HEK293T (cell line): ENCODE measurements at regions not wholly inside any gene's neighbourhood (a gene's known extent, or its start where the extent isn't known, plus 50 kb on each side); places are given as distances from the start of the nearest gene placed in this dataset.

Experiments
- CTCF ChIA-PET: fragments of 350-600 bp; formaldehyde crosslinking; extraction: SDS; loops from one replicate; lab custom pipeline; 2021; ENCODE audit warnings: antibody characterized with exemption, inconsistent platforms; lab: Yijun Ruan, JAX
- POLR2A ChIA-PET: fragments of 350-600 bp; formaldehyde crosslinking; extraction: SDS; loops from one replicate; lab custom pipeline; 2020; ENCODE audit warnings: antibody characterized with exemption, inconsistent platforms; lab: Yijun Ruan, JAX
- DNase-seq: peaks from one replicate; pipeline ENCODE4 v3.0.0; 2012; ENCODE audit warnings: mixed read lengths; ENCODE audit errors: extremely low spot score
- ARNT ChIP-seq: fragments of 450-650 bp; IDR thresholded peaks from 2 replicates; pipeline ENCODE4 v1.6.1; 2017; ENCODE audit warnings: mild to moderate bottlenecking
- BHLHE40 ChIP-seq: fragments of 450-650 bp; IDR thresholded peaks from 2 replicates; pipeline ENCODE4 v1.6.1; 2016; ENCODE audit warnings: mild to moderate bottlenecking, moderate library complexity, borderline replicate concordance
- CTBP1 ChIP-seq: fragments of 450-650 bp; IDR thresholded peaks from 2 replicates; pipeline ENCODE4 v1.6.1; 2016; ENCODE audit warnings: borderline replicate concordance
- ELF4 ChIP-seq: fragments of 450-650 bp; IDR thresholded peaks from 2 replicates; pipeline ENCODE4 v1.6.1; 2017; ENCODE audit warnings: antibody characterized with exemption
- FOXA1 ChIP-seq: fragments of 450-650 bp; IDR thresholded peaks from 2 replicates; pipeline ENCODE4 v1.6.1; 2016; ENCODE audit warnings: mild to moderate bottlenecking
- FOXK2 ChIP-seq: fragments of 450-650 bp; IDR thresholded peaks from 2 replicates; pipeline ENCODE4 v1.6.1; 2016; ENCODE audit warnings: mild to moderate bottlenecking
- FOXM1 ChIP-seq: fragments of 450-650 bp; IDR thresholded peaks from 2 replicates; pipeline ENCODE4 v1.6.1; 2017; ENCODE audit warnings: mild to moderate bottlenecking, borderline replicate concordance
- HDGF ChIP-seq: fragments of 450-650 bp; IDR thresholded peaks from 2 replicates; pipeline ENCODE4 v1.6.1; 2017; ENCODE audit warnings: antibody characterized with exemption, borderline replicate concordance
- L3MBTL2 ChIP-seq: fragments of 450-650 bp; conservative IDR thresholded peaks from 2 replicates; pipeline ENCODE4 v1.6.1; 2016; ENCODE audit warnings: mild to moderate bottlenecking
- LEF1 ChIP-seq: fragments of 450-650 bp; IDR thresholded peaks from 2 replicates; pipeline ENCODE4 v1.6.1; 2017; ENCODE audit warnings: mild to moderate bottlenecking, borderline replicate concordance
- NFRKB ChIP-seq: fragments of 450-650 bp; IDR thresholded peaks from 2 replicates; pipeline ENCODE4 v1.6.1; 2016; ENCODE audit warnings: mild to moderate bottlenecking, moderate library complexity
- SP1 ChIP-seq: fragments of 450-650 bp; IDR thresholded peaks from 2 replicates; pipeline ENCODE4 v1.6.1; 2017
- SUZ12 ChIP-seq: fragments of 450-650 bp; IDR thresholded peaks from 2 replicates; pipeline ENCODE4 v1.6.1; 2016; ENCODE audit warnings: mild to moderate bottlenecking
- TARDBP ChIP-seq: fragments of 450-650 bp; IDR thresholded peaks from 2 replicates; pipeline ENCODE4 v1.6.1; 2016
- ZNF384 ChIP-seq: fragments of 450-650 bp; IDR thresholded peaks from 2 replicates; pipeline ENCODE4 v1.6.1; 2016
- TF ChIP-seq, protein P1 (sequence below): fragments of 450-650 bp; IDR thresholded peaks from 2 replicates; pipeline ENCODE4 v1.6.1; 2016

DNA sequence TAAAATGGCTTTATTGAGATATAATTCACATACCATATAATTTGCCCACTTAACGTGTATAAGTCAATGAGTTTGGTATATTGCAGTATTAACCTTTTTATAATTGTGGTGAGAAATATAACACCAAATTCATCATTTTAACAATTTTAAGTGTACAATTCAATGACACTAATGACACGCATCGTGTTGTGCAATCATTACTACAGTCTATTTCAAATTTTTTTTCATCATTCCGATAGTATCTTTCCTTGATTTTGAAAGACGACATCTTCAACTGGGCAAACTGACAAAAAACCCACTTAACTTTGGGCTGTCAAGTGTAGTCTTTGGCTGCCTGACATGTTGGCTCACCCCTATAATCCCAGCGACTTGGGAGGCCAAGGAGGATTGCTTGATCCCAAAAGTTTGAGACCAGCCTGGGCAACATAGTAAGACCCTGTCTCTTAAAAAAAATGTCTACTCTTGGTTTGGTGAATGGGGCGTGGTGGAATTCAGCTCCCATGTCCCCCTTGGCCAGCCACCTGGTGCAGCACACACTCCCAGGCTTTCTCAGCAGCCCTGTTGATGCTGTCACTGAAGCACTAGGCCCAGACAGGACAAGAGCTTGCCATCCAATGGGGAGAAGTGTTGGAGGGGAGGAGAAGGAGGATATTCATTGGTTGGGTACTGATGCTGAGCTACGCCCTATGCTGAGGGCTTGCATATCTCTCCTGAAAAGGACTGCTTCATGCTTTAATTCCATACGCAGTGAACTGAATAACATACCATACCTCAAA is 150.5 kb downstream of the CD83 start:
- POLR2A ChIA-PET, result no interaction called here
- CTCF ChIA-PET, result no interaction called here
- no peak for DNase-seq
- TF ChIP-seq FOXA1, result no peak
- no peak for TF ChIP-seq FOXM1
- TF ChIP-seq CTBP1, result no peak
- no peak for TF ChIP-seq SP1
- TF ChIP-seq TARDBP, result no peak
- no peak for TF ChIP-seq NFRKB

DNA sequence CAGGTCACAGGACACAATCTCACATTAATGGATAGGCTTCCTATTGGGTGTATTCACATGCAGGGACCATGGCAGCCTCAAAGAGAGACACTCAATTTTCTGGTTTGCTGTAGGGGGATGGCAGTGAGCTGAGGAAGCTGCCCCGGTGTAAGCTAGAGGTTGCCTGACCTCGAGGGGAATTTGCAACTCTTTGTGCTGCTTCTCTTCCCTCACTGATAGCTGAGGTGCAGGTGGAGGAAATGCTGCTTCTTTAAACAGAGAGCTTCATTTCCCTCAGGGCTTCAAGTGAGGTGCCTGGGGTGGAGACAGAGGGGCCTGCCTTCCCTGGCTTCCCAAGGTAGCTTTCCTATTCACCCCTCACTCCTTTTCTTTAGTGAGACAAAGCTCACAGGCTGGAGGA is 151.9 kb downstream of the CD83 start:
- CTCF ChIA-PET, result interaction anchor here (0.5 kb wide), 1 partner anchor 686 kb away, joined by 3 read pairs; no protein-coding TSS in a partner anchor
- TF ChIP-seq FOXM1, result no peak
- no peak for TF ChIP-seq FOXK2
- TF ChIP-seq CTBP1, result no peak
- TF ChIP-seq TARDBP, result no peak
- no peak for TF ChIP-seq ELF4
- TF ChIP-seq FOXA1, result no peak
- no peak for TF ChIP-seq SUZ12
- no peak for TF ChIP-seq NFRKB
- TF ChIP-seq HDGF, result no peak
- no peak for TF ChIP-seq ARNT
- TF ChIP-seq, protein P1, sequence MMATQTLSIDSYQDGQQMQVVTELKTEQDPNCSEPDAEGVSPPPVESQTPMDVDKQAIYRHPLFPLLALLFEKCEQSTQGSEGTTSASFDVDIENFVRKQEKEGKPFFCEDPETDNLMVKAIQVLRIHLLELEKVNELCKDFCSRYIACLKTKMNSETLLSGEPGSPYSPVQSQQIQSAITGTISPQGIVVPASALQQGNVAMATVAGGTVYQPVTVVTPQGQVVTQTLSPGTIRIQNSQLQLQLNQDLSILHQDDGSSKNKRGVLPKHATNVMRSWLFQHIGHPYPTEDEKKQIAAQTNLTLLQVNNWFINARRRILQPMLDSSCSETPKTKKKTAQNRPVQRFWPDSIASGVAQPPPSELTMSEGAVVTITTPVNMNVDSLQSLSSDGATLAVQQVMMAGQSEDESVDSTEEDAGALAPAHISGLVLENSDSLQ, result no peak
- TF ChIP-seq L3MBTL2, result no peak
- no peak for TF ChIP-seq LEF1
- POLR2A ChIA-PET, result no interaction called here
- DNase-seq, result no peak

DNA sequence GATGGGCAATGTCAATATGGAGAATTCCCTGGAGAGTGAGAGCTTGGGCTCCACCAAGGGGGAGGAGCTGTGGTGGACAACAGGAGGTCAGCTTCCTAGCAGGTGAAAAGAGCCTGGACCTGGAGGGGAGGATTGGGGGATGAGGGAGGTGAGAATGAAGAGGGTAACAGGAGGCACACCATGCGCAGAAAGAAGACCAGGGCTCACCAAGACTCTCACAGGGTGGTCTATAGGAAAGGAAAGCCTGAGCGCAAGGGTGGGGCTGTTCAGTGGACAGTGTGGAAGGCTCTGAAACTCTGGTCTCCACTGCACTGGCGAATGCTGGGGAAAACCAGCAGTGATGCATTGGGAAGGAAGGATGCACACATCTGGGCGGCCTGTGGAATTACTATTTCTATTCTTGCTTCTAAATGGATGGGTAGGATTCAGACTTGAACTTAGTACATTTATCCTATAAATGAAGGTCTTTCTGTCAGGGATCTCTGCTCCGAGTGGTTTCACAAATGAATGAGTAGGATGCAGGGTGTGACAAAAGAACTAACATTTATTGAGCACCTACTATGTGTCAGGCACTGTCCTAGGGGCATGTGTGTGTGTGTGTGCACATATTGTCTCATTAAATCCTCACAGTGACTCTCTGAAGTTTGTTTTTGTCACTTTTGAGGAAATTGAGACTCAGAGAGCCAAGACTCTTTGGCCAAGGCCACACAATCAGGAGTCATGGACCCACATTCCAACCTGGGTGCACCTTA is 152.7 kb downstream of the CD83 start:
- no peak for DNase-seq
- CTCF ChIA-PET, result interaction anchor here (0.5 kb wide), 1 partner anchor 685 kb away, joined by 3 read pairs; no protein-coding TSS in a partner anchor
- POLR2A ChIA-PET, result no interaction called here
- TF ChIP-seq FOXA1, result no peak
- no peak for TF ChIP-seq TARDBP
- no peak for TF ChIP-seq HDGF
- no peak for TF ChIP-seq FOXM1

DNA sequence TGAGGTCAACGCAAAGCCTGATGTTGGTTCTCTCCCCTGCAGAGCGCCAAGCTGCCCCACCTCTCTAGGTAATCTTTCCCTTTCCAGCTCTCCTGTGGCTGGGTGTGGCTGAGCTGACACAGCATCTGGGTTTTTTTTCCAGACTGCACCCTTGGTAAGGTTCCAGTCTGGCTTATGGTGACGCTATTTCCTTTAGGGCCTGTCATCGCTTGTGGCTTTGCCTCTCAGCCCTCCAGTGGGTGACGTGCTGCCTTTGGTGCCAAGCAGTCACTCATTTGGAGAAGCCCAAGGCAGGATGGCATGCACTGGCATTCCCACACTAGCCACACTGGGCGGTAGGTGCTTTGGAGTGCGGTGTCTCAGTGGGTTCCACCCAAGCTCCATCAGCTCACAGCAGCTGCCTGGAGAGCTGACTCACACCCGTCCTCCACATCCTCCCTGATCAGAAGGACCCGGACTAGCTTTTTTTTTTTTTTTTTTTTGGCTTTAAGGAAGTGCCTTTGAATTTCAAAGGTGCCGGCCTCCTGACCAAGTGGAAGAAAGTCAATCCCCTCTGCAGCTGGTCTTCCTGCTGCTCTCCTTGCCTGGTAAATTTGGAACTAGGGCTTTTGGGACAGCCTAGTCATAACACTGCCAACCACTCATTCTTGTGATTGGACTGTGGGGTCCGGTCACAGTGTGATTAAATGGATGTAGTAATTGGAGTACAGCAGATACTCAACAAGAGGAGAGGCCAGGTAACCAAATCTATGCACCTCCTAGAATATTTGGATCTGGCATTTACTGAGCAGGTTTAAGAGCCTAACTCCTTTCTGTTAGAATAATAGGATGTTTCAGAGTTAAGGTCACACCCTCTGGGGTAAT is 153.6 kb downstream of the CD83 start:
- ChIA-PET CTCF (no interaction called here), POLR2A (no interaction called here)
- DNase-seq, result no peak
- TF ChIP-seq ELF4 (no peak), TARDBP (no peak), NFRKB (no peak), CTBP1 (no peak), ZNF384 (no peak), FOXK2 (no peak), FOXM1 (no peak), LEF1 (no peak), HDGF (no peak), SUZ12 (no peak), BHLHE40 (no peak)
- TF ChIP-seq, protein P1, result no peak

DNA sequence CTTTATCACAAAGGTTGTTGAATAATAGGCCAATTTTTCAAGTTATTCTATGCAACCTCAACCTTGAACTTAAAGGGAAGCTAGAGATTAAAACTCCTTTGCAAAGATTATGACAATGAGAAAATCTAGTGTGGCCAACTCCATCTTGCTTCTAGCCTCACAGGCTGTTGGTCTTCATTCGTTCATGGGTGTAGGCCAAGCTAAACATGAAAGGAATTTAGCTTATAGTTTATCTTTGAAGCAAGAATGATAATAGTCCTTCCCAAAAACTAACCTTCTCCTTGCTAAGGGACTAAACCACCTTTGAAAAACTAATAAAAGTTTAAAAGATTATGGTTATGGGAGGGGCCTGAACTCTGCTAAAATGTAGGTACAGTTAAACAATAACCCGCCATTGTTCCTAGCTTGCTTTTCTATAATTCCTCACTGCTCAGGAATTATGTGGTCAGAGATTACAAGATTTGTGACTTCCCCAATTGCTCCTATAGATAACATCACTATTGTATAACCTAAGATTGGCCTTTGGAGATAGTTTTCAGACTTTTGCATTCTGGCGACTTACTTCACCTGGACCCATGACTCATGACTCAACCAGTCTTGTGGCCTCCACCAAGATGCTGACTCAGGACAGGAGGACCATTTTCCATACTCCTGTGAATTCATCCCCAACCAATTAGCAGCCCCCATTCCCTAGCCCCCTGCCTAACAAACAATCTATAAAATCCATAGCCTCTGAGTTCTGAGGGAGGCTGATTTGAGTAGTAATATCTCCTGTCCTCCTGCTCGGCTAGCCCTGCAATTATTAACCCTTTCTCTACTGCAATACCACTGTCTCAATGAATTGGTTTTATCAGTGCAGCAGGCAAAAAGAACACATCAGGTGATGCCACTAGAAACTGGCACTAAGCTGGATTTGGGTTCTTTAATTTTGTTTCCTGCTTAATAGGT is 154.5 kb downstream of the CD83 start:
- TF ChIP-seq ARNT (no peak), FOXM1 (no peak), ELF4 (no peak), LEF1 (no peak), TARDBP (no peak), HDGF (no peak), SUZ12 (no peak)
- ChIA-PET CTCF (no interaction called here), POLR2A (no interaction called here)
- DNase-seq, result no peak

DNA sequence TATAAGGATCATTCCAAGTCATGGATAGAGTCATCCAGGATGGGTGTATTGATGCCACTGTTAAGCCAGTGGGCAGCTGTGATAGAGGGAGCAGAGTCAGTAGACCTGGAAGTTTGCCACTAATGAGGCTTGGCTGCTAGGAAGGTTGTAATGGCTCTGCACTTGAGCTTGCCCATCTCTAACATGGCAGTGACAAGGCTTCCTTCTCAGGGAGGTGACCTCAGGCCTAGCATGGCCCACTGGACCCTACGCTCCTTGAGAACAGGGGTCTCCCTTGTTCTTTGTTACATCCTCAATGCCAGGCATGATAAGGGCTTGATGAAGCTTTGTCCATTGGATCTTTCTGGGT is 155.1 kb downstream of the CD83 start:
- ChIA-PET POLR2A (no interaction called here), CTCF (no interaction called here)
- DNase-seq, result no peak
- no peak for TF ChIP-seq SP1
- no peak for TF ChIP-seq BHLHE40
- TF ChIP-seq TARDBP, result no peak
- no peak for TF ChIP-seq HDGF
- TF ChIP-seq ELF4, result no peak
- TF ChIP-seq FOXM1, result no peak
- no peak for TF ChIP-seq FOXA1
- TF ChIP-seq SUZ12, result no peak
- no peak for TF ChIP-seq ZNF384
- no peak for TF ChIP-seq FOXK2
- TF ChIP-seq, protein P1, result no peak
- no peak for TF ChIP-seq CTBP1
- no peak for TF ChIP-seq ARNT
- no peak for TF ChIP-seq LEF1
- no peak for TF ChIP-seq L3MBTL2
- no peak for TF ChIP-seq NFRKB
